NCI-H2227 (cell line): ENCODE measurements at regions not wholly inside any gene's neighbourhood (a gene's known extent, or its start where the extent isn't known, plus 50 kb on each side); places are given as distances from the start of the nearest gene placed in this dataset.
"Not testable (repeated sequence)": the region's sequence is repeated elsewhere in the genome, so short reads cannot be mapped to it uniquely, and the experiment has no call there.

Source experiments
- DNase-seq: peaks from one replicate; lab custom pipeline; 2025; ENCODE audit not compliant: unreplicated experiment; lab: John Stamatoyannopoulos, UW

GRCh38 chr2:225788571-225789094 is 389.1 kb downstream of the NYAP2 start:
- DNase-seq: no peak

GRCh38 chr2:225787497-225787896 is 388.0 kb downstream of the NYAP2 start:
- no peak for DNase-seq

- DNase-seq: no peak
These were observed 382.5 kb downstream of the NYAP2 start for GRCh38 chr2:225781991-225782390.

GRCh38 chr2:225781145-225781544 is 381.6 kb downstream of the NYAP2 start:
- DNase-seq: no peak

- DNase-seq: no peak
These were observed 380.3 kb downstream of the NYAP2 start for GRCh38 chr2:225779829-225780228.

- no peak for DNase-seq
These were observed 373.6 kb downstream of the NYAP2 start for GRCh38 chr2:225773148-225773547.

- no peak for DNase-seq
These were observed 372.2 kb downstream of the NYAP2 start for GRCh38 chr2:225771701-225772100.

GRCh38 chr2:225768741-225769140 is 369.2 kb downstream of the NYAP2 start:
- no peak for DNase-seq

GRCh38 chr2:225766431-225766830 is 366.9 kb downstream of the NYAP2 start:
- no peak for DNase-seq

GRCh38 chr2:225765820-225766219 is 366.3 kb downstream of the NYAP2 start:
- DNase-seq: no peak

- no peak for DNase-seq
These were observed 364.8 kb downstream of the NYAP2 start for GRCh38 chr2:225764346-225764745.

GRCh38 chr2:225763711-225764110 is 364.2 kb downstream of the NYAP2 start:
- no peak for DNase-seq

- no peak for DNase-seq
These were observed 361.9 kb downstream of the NYAP2 start for GRCh38 chr2:225761396-225761795.

- DNase-seq: no peak
These were observed 357.7 kb downstream of the NYAP2 start for GRCh38 chr2:225757248-225757647.

GRCh38 chr2:225756198-225756597 is 356.7 kb downstream of the NYAP2 start:
- DNase-seq: no peak

- no peak for DNase-seq
These were observed 349.1 kb downstream of the NYAP2 start for GRCh38 chr2:225748609-225749008.

- not testable (repeated sequence) for DNase-seq
These were observed 344.5 kb downstream of the NYAP2 start for GRCh38 chr2:225743996-225744395.

GRCh38 chr2:225742487-225742886 is 343.0 kb downstream of the NYAP2 start:
- DNase-seq: no peak

- no peak for DNase-seq
These were observed 340.6 kb downstream of the NYAP2 start for GRCh38 chr2:225740086-225740485.

- no peak for DNase-seq
These were observed 339.8 kb downstream of the NYAP2 start for GRCh38 chr2:225739328-225739727.

- DNase-seq: no peak
These were observed 339.2 kb downstream of the NYAP2 start for GRCh38 chr2:225738735-225739134.

- DNase-seq: no peak
These were observed 338.0 kb downstream of the NYAP2 start for GRCh38 chr2:225737556-225737955.

- no peak for DNase-seq
These were observed 336.3 kb downstream of the NYAP2 start for GRCh38 chr2:225735844-225736243.

GRCh38 chr2:225725726-225726125 is 326.2 kb downstream of the NYAP2 start:
- no peak for DNase-seq
